K562 (cell line): ENCODE measurements at regions not wholly inside any gene's neighbourhood (a gene's known extent, or its start where the extent isn't known, plus 50 kb on each side); places are given as distances from the start of the nearest gene placed in this dataset.

Source experiments
- CUX1 ChIP-seq: fragments of 200-800 bp; sonication (Bioruptor generic); IDR thresholded peaks from 2 replicates; pipeline ENCODE4 v1.6.1; 2016; ENCODE audit warnings: missing genetic modification characterization, missing compliant biosample characterization
- MXI1 ChIP-seq: IDR thresholded peaks from 2 replicates; pipeline ENCODE4 v1.6.1; 2011; ENCODE audit warnings: low read depth, mild to moderate bottlenecking, improper control_type of control experiment, low read length
- POLR2AphosphoS5 ChIP-seq: IDR thresholded peaks from 2 replicates; pipeline ENCODE4 v1.6.1; 2011; ENCODE audit warnings: mild to moderate bottlenecking, low read depth, low read length, moderate library complexity; ENCODE audit not compliant: control insufficient read depth, insufficient read depth
- RB1 ChIP-seq: fragments of 450-650 bp; IDR thresholded peaks from 2 replicates; pipeline ENCODE4 v1.6.1; 2017; ENCODE audit warnings: low read depth, mild to moderate bottlenecking
- ZBTB9 ChIP-seq: fragments of 450-650 bp; formaldehyde crosslinking; IDR thresholded peaks from 2 replicates; pipeline ENCODE4 v1.4.0; 2020; ENCODE audit warnings: mild to moderate bottlenecking, moderate library complexity
- ZNF274 ChIP-seq: IDR thresholded peaks from 2 replicates; pipeline ENCODE4 v1.6.1; 2011; ENCODE audit warnings: low read depth, mild to moderate bottlenecking, low read length, moderate library complexity, borderline replicate concordance
- TF ChIP-seq, protein P1 (sequence below): fragments of 450-650 bp; IDR thresholded peaks from 2 replicates; pipeline ENCODE4 v1.6.1; 2017; ENCODE audit warnings: antibody characterized with exemption, mild to moderate bottlenecking
- TF ChIP-seq, protein P2 (sequence below): fragments of 450-650 bp; formaldehyde crosslinking; IDR thresholded peaks from 2 replicates; pipeline ENCODE4 v1.4.0; 2022; ENCODE audit warnings: mild to moderate bottlenecking, moderate library complexity

DNA sequence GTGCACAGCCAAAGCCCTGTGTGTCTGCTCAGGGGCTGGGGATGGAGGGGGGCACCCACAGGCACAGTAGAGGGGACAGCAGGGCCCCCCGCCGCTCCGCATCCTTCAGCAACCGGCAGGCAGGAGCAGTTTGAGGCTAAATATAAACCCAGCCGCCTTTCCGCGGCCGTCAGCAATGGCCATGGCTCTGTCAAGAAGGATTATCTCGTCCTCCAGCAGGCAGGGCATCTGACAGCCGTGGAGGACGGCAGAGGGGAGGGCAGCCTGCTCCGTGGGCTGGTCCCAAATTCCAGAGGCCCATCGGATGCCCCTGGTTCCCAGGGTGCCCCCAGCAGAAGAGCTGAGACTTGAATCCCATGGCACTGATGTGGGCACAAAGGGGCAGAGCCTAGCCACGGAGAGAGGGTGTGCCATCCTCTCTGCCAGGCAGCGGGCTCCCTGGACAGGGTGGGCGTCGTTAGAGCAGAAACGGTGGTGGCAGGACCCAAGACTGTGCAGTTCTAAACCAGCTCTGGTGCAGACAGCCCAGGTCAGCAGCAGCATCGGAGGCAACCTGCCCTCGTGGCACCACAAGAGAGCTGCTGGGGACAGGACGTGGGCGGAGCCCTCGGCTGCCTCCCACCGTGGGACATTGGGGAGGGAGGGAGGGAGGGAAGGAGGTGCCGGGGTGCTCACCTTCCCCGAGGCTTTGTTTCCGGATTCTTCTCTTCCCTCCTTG is 198.8 kb upstream of the CIBAR2 start (continued):
- TF ChIP-seq ZBTB9 (CRISPR knock-in tag) (no peak), MXI1 (no peak), ZNF274 (no peak), POLR2AphosphoS5 (no peak), RB1 (no peak), CUX1 (CRISPR knock-in tag) (no peak)
- TF ChIP-seq, protein P1, sequence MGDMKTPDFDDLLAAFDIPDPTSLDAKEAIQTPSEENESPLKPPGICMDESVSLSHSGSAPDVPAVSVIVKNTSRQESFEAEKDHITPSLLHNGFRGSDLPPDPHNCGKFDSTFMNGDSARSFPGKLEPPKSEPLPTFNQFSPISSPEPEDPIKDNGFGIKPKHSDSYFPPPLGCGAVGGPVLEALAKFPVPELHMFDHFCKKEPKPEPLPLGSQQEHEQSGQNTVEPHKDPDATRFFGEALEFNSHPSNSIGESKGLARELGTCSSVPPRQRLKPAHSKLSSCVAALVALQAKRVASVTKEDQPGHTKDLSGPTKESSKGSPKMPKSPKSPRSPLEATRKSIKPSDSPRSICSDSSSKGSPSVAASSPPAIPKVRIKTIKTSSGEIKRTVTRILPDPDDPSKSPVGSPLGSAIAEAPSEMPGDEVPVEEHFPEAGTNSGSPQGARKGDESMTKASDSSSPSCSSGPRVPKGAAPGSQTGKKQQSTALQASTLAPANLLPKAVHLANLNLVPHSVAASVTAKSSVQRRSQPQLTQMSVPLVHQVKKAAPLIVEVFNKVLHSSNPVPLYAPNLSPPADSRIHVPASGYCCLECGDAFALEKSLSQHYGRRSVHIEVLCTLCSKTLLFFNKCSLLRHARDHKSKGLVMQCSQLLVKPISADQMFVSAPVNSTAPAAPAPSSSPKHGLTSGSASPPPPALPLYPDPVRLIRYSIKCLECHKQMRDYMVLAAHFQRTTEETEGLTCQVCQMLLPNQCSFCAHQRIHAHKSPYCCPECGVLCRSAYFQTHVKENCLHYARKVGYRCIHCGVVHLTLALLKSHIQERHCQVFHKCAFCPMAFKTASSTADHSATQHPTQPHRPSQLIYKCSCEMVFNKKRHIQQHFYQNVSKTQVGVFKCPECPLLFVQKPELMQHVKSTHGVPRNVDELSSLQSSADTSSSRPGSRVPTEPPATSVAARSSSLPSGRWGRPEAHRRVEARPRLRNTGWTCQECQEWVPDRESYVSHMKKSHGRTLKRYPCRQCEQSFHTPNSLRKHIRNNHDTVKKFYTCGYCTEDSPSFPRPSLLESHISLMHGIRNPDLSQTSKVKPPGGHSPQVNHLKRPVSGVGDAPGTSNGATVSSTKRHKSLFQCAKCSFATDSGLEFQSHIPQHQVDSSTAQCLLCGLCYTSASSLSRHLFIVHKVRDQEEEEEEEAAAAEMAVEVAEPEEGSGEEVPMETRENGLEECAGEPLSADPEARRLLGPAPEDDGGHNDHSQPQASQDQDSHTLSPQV: peak; percentile 38; the same call in 1 of the 2 replicates
- TF ChIP-seq, protein P2, sequence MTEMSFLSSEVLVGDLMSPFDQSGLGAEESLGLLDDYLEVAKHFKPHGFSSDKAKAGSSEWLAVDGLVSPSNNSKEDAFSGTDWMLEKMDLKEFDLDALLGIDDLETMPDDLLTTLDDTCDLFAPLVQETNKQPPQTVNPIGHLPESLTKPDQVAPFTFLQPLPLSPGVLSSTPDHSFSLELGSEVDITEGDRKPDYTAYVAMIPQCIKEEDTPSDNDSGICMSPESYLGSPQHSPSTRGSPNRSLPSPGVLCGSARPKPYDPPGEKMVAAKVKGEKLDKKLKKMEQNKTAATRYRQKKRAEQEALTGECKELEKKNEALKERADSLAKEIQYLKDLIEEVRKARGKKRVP: no peak
